CD4-positive, CD25-positive, alpha-beta regulatory T cell (primary cell): ENCODE measurements at regions not wholly inside any gene's neighbourhood (a gene's known extent, or its start where the extent isn't known, plus 50 kb on each side); places are given as distances from the start of the nearest gene placed in this dataset.

Source experiments
- ATAC-seq, 2 donors: fragments of 150-1000 bp; cut with Tn5 transposase; one replicate each; pipeline ENCODE4 v1.10.0; 2021; ENCODE audit warnings: low read depth in 2 of 2, moderate number of reproducible peaks in 2 of 2, moderate library complexity in 1 of 2
- DNase-seq, 3 donors: peaks; one replicate each; pipeline versions ENCODE4 v3.0.0 to v3.0.0-alpha.2; 2012 to 2022; ENCODE audit warnings: mixed read lengths in 1 of 3
- H3K27ac ChIP-seq: one replicate; pipeline ENCODE4 v1.7.0; 2013; ENCODE audit warnings: mild to moderate bottlenecking, low read length; ENCODE audit not compliant: insufficient read depth, poor library complexity, severe bottlenecking
- H3K27me3 ChIP-seq: one replicate; pipeline ENCODE4 v1.7.0; 2013; ENCODE audit warnings: low read length; ENCODE audit not compliant: control insufficient read depth, insufficient read depth
- H3K36me3 ChIP-seq: one replicate; pipeline ENCODE4 v1.7.0; 2013; ENCODE audit warnings: mild to moderate bottlenecking, low read length, moderate library complexity; ENCODE audit not compliant: control insufficient read depth, insufficient read depth
- H3K4me1 ChIP-seq: 2 replicates; pipeline ENCODE4 v1.7.0; 2013; ENCODE audit warnings: mild to moderate bottlenecking, low read length; ENCODE audit not compliant: insufficient read depth, control insufficient read depth, poor library complexity, severe bottlenecking
- H3K4me3 ChIP-seq: one replicate; pipeline ENCODE4 v1.7.0; 2013; ENCODE audit warnings: low read depth, mild to moderate bottlenecking, low read length, moderate library complexity
- H3K9me3 ChIP-seq, 2 experiments: 1 replicate in 1 of 2; 2 replicates in 1 of 2; pipeline ENCODE4 v1.7.0; 2013; ENCODE audit warnings: low read length in 2 of 2, mild to moderate bottlenecking in 1 of 2, moderate library complexity in 1 of 2; ENCODE audit not compliant: control insufficient read depth in 2 of 2
- H3K27ac Mint-ChIP-seq, 3 donors: one replicate each; pipeline ENCODE4 v1.8.0; 2020 to 2022; ENCODE audit warnings: mild to moderate bottlenecking in 3 of 3, mixed read lengths in 3 of 3, moderate library complexity in 2 of 3
- H3K27me3 Mint-ChIP-seq: one replicate; pipeline ENCODE4 v1.8.0; 2022; ENCODE audit warnings: mild to moderate bottlenecking, mixed read lengths
- H3K36me3 Mint-ChIP-seq: one replicate; pipeline ENCODE4 v1.8.0; 2020; ENCODE audit warnings: mixed read lengths
- H3K4me1 Mint-ChIP-seq, 4 donors: one replicate each; pipeline ENCODE4 v1.8.0; 2020 to 2022; ENCODE audit warnings: mixed read lengths in 4 of 4, mild to moderate bottlenecking in 1 of 4
- H3K4me3 Mint-ChIP-seq, 4 donors: one replicate each; pipeline ENCODE4 v1.8.0; 2020 to 2022; ENCODE audit warnings: mild to moderate bottlenecking in 4 of 4, mixed read lengths in 4 of 4, moderate library complexity in 3 of 4
- H3K9me3 Mint-ChIP-seq, 7 donors: one replicate each; pipeline ENCODE4 v1.8.0; 2020 to 2022; ENCODE audit warnings: mixed read lengths in 7 of 7, mild to moderate bottlenecking in 3 of 7, moderate library complexity in 2 of 7

DNA sequence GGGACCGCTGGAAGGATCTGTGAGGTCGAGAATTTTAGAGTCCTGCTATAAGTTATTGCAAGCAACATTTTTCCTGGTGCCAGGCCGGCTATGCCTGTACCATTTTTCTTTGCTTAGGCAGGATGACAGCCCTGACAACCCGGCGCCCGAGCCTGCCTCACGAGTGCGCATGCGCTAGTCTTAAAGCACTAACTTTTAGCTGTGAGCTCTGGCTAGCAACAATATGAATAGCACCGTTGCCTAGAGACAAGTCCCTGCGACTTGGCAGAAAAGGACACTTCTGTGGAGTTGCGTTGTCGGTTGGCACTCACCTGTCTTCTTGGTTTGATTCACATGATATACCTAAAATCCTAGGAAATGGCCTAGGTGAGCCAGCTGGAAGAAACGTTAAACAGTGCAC, 663.4 kb upstream of the TSPY4 start:
- H3K4me1 ChIP-seq = no peaks in the 10 kb centered on the region
- no peak overlapping the region for H3K27ac ChIP-seq
- no peak overlapping the region for H3K4me3 Mint-ChIP-seq
- no peaks in the 10 kb centered on the region for H3K27me3 ChIP-seq
- no peak overlapping the region for H3K27ac Mint-ChIP-seq
- no peaks in the 10 kb centered on the region for H3K9me3 ChIP-seq
- no peaks in the 10 kb centered on the region for H3K36me3 Mint-ChIP-seq
- no peaks in the 10 kb centered on the region for H3K27me3 Mint-ChIP-seq
- no peak overlapping the region for H3K4me3 ChIP-seq
- H3K36me3 ChIP-seq = no peaks in the 10 kb centered on the region
- no peaks in the 10 kb centered on the region for H3K4me1 Mint-ChIP-seq
- no peak for ATAC-seq
- H3K9me3 Mint-ChIP-seq = no peaks in the 10 kb centered on the region
- DNase-seq = no peak

DNA sequence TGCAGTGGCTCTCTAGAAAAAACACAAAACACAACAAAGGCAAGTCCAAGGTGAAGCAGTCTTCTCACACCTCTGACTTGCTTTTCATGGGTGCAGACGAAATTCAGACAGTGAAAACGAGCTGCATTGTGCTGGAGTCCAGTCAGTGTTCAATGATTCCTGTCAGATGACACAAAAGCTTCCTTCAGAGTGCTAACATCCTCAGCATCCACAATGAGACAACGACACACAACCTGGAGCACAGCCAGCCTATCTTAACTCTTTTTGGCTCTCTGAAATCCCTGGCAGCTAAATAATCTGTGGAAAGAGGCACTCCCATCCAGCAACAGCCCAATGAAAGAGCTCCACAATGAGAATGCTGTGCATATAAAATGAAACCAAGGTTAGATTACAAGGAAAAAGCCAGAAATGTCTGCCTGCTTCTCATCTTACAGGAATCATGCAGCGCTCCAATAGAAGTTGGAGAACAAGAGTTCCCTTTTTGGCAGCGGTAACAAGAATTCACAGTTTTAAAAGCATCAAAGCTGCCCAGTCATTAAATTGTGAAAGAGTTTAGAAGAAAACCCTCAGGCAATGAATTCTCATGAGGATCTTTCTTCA, 659.8 kb upstream of the TSPY4 start:
- Histone ChIP-seq H3K36me3 (no peaks in the 10 kb centered on the region), H3K4me1 (no peaks in the 10 kb centered on the region), H3K27ac (no peak overlapping the region), H3K27me3 (no peaks in the 10 kb centered on the region), H3K9me3 (no peaks in the 10 kb centered on the region), H3K4me3 (no peak overlapping the region)
- Mint-ChIP-seq H3K9me3 (no peaks in the 10 kb centered on the region), H3K36me3 (no peaks in the 10 kb centered on the region), H3K27ac (no peak overlapping the region), H3K27me3 (no peaks in the 10 kb centered on the region), H3K4me1 (no peaks in the 10 kb centered on the region), H3K4me3 (no peak overlapping the region)
- ATAC-seq (no peak), DNase-seq (no peak)

DNA sequence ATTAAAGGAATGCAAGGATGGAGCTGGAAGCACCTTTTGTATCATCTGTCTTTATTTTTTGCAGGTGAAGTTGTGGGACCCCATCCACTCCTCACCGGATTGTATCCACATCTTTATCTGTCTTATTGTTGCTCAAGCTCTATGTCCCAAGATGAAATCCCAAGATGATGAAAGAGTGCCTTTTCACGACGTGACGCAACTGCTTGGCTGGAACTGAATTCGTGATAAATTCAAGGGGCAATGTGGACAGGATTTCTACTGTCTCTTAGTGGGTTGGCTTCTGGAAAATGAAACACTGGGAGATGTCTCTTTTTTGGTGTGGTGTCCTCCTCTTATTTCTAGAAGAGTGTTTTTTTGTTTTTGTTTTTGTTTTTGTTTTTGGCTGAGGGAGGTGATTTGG, 650.1 kb upstream of the TSPY4 start:
- H3K4me1 Mint-ChIP-seq = no peaks in the 10 kb centered on the region
- H3K27me3 Mint-ChIP-seq = no peaks in the 10 kb centered on the region
- no peak for DNase-seq
- ATAC-seq = no peak
- Histone ChIP-seq H3K36me3 (no peaks in the 10 kb centered on the region), H3K4me3 (no peak overlapping the region), H3K9me3 (no peaks in the 10 kb centered on the region), H3K27ac (no peak overlapping the region), H3K27me3 (no peaks in the 10 kb centered on the region), H3K4me1 (no peaks in the 10 kb centered on the region)
- no peak overlapping the region for H3K4me3 Mint-ChIP-seq
- H3K9me3 Mint-ChIP-seq = no peaks in the 10 kb centered on the region
- H3K27ac Mint-ChIP-seq = no peak overlapping the region
- H3K36me3 Mint-ChIP-seq = no peaks in the 10 kb centered on the region

DNA sequence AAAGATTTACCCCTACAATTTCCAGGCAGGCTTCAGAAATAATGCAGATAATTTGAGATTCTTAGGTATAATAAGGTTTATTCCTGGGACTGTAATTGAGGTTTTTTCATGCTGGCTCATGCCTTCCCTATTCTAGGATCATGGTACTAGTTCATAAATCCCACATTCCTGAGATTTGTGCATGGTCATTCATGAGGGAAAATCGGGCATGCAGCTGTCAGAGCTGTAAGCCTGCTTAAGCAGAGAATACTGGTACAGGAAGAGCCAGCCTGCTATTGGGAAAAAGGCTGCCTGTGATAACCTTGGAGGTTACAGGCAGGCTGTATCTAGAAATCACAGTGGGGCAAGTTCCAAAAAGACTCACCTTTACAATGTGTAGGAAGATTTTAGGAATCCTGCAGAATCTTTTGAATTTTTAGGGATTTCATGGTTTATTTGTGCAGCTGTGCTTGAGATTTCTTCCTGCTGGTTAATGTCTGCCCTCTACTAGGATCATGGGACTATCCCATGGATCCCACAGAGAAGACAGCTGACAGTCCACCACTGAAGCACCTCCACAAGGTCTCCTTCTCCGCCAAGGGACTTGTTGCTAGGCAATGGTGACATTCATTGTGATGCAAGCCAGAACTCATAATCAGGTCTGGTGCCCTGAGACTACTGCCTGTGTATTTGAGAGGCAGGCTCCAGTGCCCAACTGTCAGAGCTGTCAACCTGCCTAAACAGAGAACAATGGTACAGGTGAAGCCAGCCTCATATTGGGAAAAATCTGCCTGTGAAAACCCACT, 646.2 kb upstream of the TSPY4 start:
- H3K9me3 Mint-ChIP-seq = no peaks in the 10 kb centered on the region
- no peak overlapping the region for H3K4me3 ChIP-seq
- no peak overlapping the region for H3K27ac ChIP-seq
- H3K27me3 ChIP-seq = no peaks in the 10 kb centered on the region
- no peak for ATAC-seq
- no peaks in the 10 kb centered on the region for H3K36me3 ChIP-seq
- H3K27ac Mint-ChIP-seq = no peak overlapping the region
- no peaks in the 10 kb centered on the region for H3K4me1 Mint-ChIP-seq
- H3K4me1 ChIP-seq = no peaks in the 10 kb centered on the region
- no peaks in the 10 kb centered on the region for H3K36me3 Mint-ChIP-seq
- H3K27me3 Mint-ChIP-seq = no peaks in the 10 kb centered on the region
- DNase-seq = no peak
- H3K4me3 Mint-ChIP-seq = no peak overlapping the region
- no peaks in the 10 kb centered on the region for H3K9me3 ChIP-seq

DNA sequence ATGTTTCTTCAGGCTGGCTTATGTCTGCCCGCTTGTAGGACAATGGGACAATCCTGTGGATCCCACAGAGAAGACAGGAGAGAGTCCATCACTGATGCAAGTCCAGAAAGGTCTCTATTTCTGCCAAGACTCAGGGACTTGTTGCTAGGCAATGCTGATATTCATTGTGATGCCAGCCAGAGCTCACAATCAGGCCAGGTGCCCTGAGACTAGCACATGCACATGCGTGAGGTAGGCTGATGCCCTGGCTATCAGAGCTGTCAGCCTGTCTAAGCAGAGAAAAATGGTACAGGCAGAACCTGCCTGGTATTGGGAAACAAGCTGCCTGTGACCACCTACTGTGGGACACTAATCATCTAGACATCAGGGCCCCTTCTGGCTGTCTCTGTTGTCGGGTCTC, 638.7 kb upstream of the TSPY4 start:
- no peaks in the 10 kb centered on the region for H3K4me1 ChIP-seq
- no peak overlapping the region for H3K27ac ChIP-seq
- Mint-ChIP-seq H3K4me3 (no peak overlapping the region), H3K9me3 (no peaks in the 10 kb centered on the region), H3K4me1 (no peaks in the 10 kb centered on the region), H3K27ac (no peak overlapping the region), H3K36me3 (no peaks in the 10 kb centered on the region), H3K27me3 (no peaks in the 10 kb centered on the region)
- no peaks in the 10 kb centered on the region for H3K36me3 ChIP-seq
- DNase-seq (no peak), ATAC-seq (no peak)
- H3K4me3 ChIP-seq = no peak overlapping the region
- no peaks in the 10 kb centered on the region for H3K9me3 ChIP-seq
- H3K27me3 ChIP-seq = no peaks in the 10 kb centered on the region

DNA sequence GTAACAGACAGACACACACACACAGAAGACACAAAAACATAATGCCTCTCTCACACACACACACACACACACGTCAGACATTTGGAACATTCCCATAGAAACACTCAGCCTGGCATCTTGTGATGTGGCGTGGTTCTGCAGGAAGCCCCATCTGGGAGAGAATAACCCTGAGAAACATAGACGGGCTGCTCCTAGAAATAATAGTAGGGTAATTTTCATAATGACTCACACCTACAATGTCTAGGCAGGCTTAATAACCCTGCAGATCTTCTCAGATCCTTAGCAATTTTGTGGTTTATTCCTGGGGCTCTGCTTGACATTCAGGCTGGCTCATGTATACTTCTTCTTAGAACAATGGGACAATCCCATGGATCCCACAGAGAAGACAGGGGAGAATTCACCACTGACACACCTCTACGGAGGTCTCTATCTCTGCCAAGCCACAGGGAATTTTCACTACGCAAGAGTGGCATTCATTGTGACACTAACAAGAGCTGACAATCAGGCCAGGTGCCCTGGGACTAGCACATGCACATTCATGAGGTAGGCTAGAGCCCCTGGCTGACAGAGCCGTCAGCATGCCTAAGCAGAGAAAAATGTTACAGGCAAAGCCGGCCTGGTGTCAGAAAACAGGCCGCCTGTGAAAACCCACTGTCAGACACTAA, 631.5 kb upstream of the TSPY4 start:
- DNase-seq (no peak), ATAC-seq (no peak)
- H3K4me1 ChIP-seq = no peaks in the 10 kb centered on the region
- Mint-ChIP-seq H3K27ac (no peak overlapping the region), H3K4me1 (no peaks in the 10 kb centered on the region), H3K27me3 (no peaks in the 10 kb centered on the region), H3K36me3 (no peaks in the 10 kb centered on the region), H3K9me3 (no peaks in the 10 kb centered on the region), H3K4me3 (no peak overlapping the region)
- H3K9me3 ChIP-seq = no peaks in the 10 kb centered on the region
- no peaks in the 10 kb centered on the region for H3K27me3 ChIP-seq
- H3K36me3 ChIP-seq = no peaks in the 10 kb centered on the region
- H3K4me3 ChIP-seq = no peak overlapping the region
- no peak overlapping the region for H3K27ac ChIP-seq

DNA sequence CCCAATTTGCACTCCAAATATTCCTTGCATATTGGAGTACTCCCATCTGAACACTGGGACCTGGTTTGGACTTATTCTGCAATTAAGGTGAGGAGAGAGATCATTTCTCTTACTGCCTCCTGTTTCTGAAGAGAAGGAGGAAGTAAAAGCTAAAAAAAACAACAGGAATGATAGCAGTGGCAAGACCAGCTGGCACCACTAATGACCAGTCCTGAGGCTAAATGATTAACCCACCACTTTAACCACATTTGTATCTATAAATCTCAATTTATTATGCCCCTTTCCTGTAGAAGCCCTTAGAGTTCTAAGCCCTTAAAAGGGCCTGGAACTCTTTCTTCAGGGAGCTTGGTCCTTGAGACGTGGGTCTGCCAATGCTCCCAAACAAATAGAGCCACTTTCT, 625.0 kb upstream of the TSPY4 start:
- Mint-ChIP-seq H3K27ac (no peak overlapping the region), H3K36me3 (no peaks in the 10 kb centered on the region), H3K4me3 (no peak overlapping the region), H3K27me3 (no peaks in the 10 kb centered on the region), H3K9me3 (no peaks in the 10 kb centered on the region), H3K4me1 (no peaks in the 10 kb centered on the region)
- DNase-seq (no peak), ATAC-seq (no peak)
- no peaks in the 10 kb centered on the region for H3K9me3 ChIP-seq
- H3K27me3 ChIP-seq = no peaks in the 10 kb centered on the region
- H3K36me3 ChIP-seq = no peaks in the 10 kb centered on the region
- no peak overlapping the region for H3K4me3 ChIP-seq
- no peak overlapping the region for H3K27ac ChIP-seq
- no peaks in the 10 kb centered on the region for H3K4me1 ChIP-seq

DNA sequence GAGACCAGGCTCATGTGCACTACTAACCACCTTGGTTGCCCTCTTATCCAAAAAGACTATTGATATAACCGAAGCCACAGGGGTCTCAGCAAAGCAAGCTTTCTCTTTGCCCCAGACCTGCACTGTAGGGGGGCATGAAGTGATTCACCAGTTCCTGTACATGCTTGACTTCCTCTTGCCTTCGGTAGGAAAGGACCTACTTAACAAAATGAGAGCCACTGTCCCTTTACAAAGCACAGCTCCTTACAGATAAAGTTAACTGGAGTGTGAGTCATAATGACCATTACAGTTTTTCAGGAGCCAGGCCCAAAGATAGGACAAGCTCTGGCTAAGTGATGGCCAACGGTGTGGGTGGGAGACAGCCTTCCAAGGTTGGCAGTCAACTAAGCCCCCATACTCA, 622.0 kb upstream of the TSPY4 start:
- Mint-ChIP-seq H3K36me3 (no peaks in the 10 kb centered on the region), H3K9me3 (no peaks in the 10 kb centered on the region), H3K27me3 (no peaks in the 10 kb centered on the region), H3K27ac (no peak overlapping the region), H3K4me3 (no peak overlapping the region), H3K4me1 (no peaks in the 10 kb centered on the region)
- Histone ChIP-seq H3K9me3 (no peaks in the 10 kb centered on the region), H3K36me3 (no peaks in the 10 kb centered on the region), H3K27ac (no peak overlapping the region), H3K4me3 (no peak overlapping the region), H3K27me3 (no peaks in the 10 kb centered on the region), H3K4me1 (no peaks in the 10 kb centered on the region)
- DNase-seq (no peak), ATAC-seq (no peak)
